ES-I3 (cell line): ENCODE measurements at regions not wholly inside any gene's neighbourhood (a gene's known extent, or its start where the extent isn't known, plus 50 kb on each side); places are given as distances from the start of the nearest gene placed in this dataset.
"Not testable (repeated sequence)": the region's sequence is repeated elsewhere in the genome, so short reads cannot be mapped to it uniquely, and the experiment has no call there.

Experiments used
- H3K36me3 ChIP-seq: 2 replicates; pipeline ENCODE4 v1.6.1; 2013; ENCODE audit warnings: mild to moderate bottlenecking, low read length, control low read depth, moderate library complexity; ENCODE audit not compliant: insufficient read depth
- H3K4me1 ChIP-seq: 2 replicates; pipeline ENCODE4 v1.6.1; 2013; ENCODE audit warnings: mild to moderate bottlenecking, control low read depth, low read length; ENCODE audit not compliant: insufficient read depth
- H3K9ac ChIP-seq: 2 replicates; pipeline ENCODE4 v1.6.1; 2013; ENCODE audit warnings: low read depth, mild to moderate bottlenecking, low read length, moderate library complexity
- H3K9me3 ChIP-seq: 2 replicates; pipeline ENCODE4 v1.6.1; 2013; ENCODE audit warnings: mild to moderate bottlenecking, low read length, moderate library complexity; ENCODE audit not compliant: control insufficient read depth, insufficient read depth

GRCh38 chr3:170705131-170705530 lies 119.3 kb upstream of the SLC7A14 start:
- Histone ChIP-seq H3K36me3 (no peaks in the 10 kb centered on the region), H3K9me3 (0 out of 2 replicates have a peak, but pooled peaks cover 9% of the 10 kb centered on the region), H3K4me1 (0 out of 2 replicates have a peak, but pooled peaks cover 3% of the 10 kb centered on the region), H3K9ac (no peak overlapping the region)

DNA sequence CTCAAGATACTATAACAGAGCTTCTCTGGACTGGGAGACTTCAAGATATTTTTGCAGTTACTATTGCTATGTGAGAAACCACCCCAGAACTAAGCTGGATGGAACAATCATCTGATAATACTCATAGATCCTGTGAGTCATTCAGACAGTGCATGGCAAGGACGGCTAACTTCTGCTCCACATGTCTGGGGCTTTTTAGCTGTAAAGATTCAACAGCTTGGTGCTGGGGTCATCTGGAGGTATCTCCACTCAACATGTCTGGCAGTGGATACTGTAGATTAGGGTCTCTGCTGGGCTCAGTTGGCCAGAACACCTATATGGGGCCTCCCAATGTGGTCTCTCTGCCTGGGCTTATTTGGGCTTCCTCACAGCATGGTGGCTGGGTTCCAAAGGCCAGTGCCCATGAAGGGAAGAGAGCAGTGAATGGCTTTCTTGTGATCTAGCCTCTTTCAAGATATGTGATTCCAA lies 117.3 kb upstream of the SLC7A14 start:
- no peaks in the 10 kb centered on the region for H3K9me3 ChIP-seq
- 0 out of 2 replicates have a peak, but pooled peaks cover 5% of the 10 kb centered on the region for H3K4me1 ChIP-seq
- H3K9ac ChIP-seq, result no peak overlapping the region
- no peaks in the 10 kb centered on the region for H3K36me3 ChIP-seq

DNA sequence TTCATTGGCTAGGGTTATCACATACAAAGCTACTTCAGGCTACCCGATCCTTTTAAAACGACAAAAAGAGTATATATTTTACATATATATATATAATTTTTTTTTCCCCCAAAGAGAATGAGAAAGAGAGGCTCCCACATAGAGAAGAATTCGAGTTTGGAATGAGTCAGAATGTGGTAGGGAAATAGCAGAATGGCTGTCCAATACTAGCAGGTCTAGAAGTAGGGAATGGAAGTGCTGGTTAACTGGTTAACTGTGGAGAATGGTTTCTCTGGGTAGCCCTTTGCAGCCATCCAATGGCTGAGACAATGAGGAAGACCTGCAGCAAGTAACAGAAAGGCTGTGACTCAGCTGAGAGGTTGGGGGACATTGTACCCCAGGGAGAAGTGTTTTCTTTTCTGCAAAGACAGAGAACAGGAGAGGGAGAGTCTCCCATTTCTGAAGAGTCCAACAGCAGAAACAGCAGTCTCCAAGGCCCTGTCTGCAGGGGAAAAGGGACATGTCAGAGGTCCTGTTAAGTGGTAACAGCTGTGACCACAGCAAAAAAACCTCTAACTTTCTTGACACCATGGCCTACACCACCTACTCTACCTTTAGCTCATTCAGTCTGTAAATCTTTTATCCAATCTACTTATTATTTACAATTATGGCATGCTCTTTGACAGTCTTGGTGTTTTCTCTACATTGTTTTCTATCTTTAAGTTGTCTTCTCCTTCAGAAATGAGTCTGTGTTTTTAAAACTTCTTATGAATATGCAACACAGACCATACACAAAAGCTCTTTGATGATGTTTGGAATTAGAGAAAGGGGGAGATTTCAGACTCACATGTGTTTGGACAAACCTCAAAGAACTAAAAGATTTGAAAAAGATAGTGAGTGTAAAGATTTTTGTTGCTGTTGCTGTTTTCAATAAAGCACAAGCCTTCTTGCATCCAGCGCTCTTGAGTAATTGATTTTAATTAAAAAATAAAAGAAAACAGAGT lies 116.1 kb upstream of the SLC7A14 start:
- no peak overlapping the region for H3K9ac ChIP-seq
- H3K4me1 ChIP-seq, result peaks cover 14% of the 10 kb centered on the region
- no peaks in the 10 kb centered on the region for H3K36me3 ChIP-seq
- no peaks in the 10 kb centered on the region for H3K9me3 ChIP-seq

GRCh38 chr3:170700054-170700404 lies 114.2 kb upstream of the SLC7A14 start:
- Histone ChIP-seq H3K9me3 (no peaks in the 10 kb centered on the region), H3K4me1 (peaks cover 14% of the 10 kb centered on the region), H3K9ac (no peak overlapping the region), H3K36me3 (no peaks in the 10 kb centered on the region)

GRCh38 chr3:170699158-170700053 lies 113.5 kb upstream of the SLC7A14 start:
- H3K9me3 ChIP-seq, result no peaks in the 10 kb centered on the region
- H3K9ac ChIP-seq, result no peak overlapping the region
- peaks cover 14% of the 10 kb centered on the region for H3K4me1 ChIP-seq
- H3K36me3 ChIP-seq, result no peaks in the 10 kb centered on the region

- no peaks in the 10 kb centered on the region for H3K9me3 ChIP-seq
- H3K9ac ChIP-seq, result no peak overlapping the region
- no peaks in the 10 kb centered on the region for H3K36me3 ChIP-seq
- peaks cover 14% of the 10 kb centered on the region for H3K4me1 ChIP-seq
Observed at GRCh38 chr3:170697908-170698307, 112.0 kb upstream of the SLC7A14 start.

GRCh38 chr3:170697131-170697530 lies 111.3 kb upstream of the SLC7A14 start:
- H3K9ac ChIP-seq, result no peak overlapping the region
- H3K4me1 ChIP-seq, result peaks cover 14% of the 10 kb centered on the region
- no peaks in the 10 kb centered on the region for H3K36me3 ChIP-seq

GRCh38 chr3:170695486-170696064 lies 109.7 kb upstream of the SLC7A14 start:
- Histone ChIP-seq H3K4me1 (peaks cover 11% of the 10 kb centered on the region), H3K9me3 (no peaks in the 10 kb centered on the region), H3K9ac (no peak overlapping the region), H3K36me3 (no peaks in the 10 kb centered on the region)

More at GRCh38 chr3:170697131-170697530, 111.3 kb upstream of the SLC7A14 start:
- no peaks in the 10 kb centered on the region for H3K9me3 ChIP-seq

DNA sequence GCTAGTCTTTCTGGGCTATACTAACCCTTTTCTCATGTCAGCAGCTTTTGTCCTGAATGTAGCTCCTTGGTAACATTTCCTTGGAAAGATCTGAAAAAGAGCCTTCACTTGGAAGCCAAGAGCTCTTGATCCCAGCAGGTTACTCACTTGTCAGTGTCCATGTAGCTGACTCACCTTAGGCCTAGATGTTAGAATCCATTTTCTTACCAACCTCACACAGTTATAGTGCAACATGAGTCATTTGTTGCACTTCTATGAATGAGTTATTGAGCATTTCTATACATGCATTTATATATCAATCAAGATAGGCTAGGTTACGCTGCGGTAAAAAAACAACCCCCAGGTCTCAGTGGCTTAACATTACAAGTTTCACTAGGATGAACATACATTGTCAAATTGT lies 106.8 kb upstream of the SLC7A14 start:
- Histone ChIP-seq H3K4me1 (peaks cover 10% of the 10 kb centered on the region), H3K9ac (no peak overlapping the region), H3K9me3 (peaks cover 6% of the 10 kb centered on the region; the same call in 1 of the 2 replicates), H3K36me3 (no peaks in the 10 kb centered on the region)

- H3K9me3 ChIP-seq, result peaks cover 8% of the 10 kb centered on the region; the same call in 1 of the 2 replicates
- peaks cover 5% of the 10 kb centered on the region; the same call in 1 of the 2 replicates for H3K4me1 ChIP-seq
- no peak overlapping the region for H3K9ac ChIP-seq
- no peaks in the 10 kb centered on the region for H3K36me3 ChIP-seq
Observed at GRCh38 chr3:170690661-170690981, 104.7 kb upstream of the SLC7A14 start.

GRCh38 chr3:170689893-170690660 lies 104.2 kb upstream of the SLC7A14 start:
- peaks cover 8% of the 10 kb centered on the region; the same call in 1 of the 2 replicates for H3K9me3 ChIP-seq
- no peaks in the 10 kb centered on the region for H3K36me3 ChIP-seq
- no peak overlapping the region for H3K9ac ChIP-seq
- H3K4me1 ChIP-seq, result peaks cover 5% of the 10 kb centered on the region; the same call in 1 of the 2 replicates

GRCh38 chr3:170689296-170689829 lies 103.5 kb upstream of the SLC7A14 start:
- Histone ChIP-seq H3K4me1 (peaks cover 5% of the 10 kb centered on the region; the same call in 1 of the 2 replicates), H3K9me3 (peaks cover 8% of the 10 kb centered on the region; the same call in 1 of the 2 replicates), H3K9ac (no peak overlapping the region), H3K36me3 (no peaks in the 10 kb centered on the region)

GRCh38 chr3:170688222-170688621 lies 102.3 kb upstream of the SLC7A14 start:
- H3K9ac ChIP-seq, H3K36me3 ChIP-seq, H3K4me1 ChIP-seq, H3K9me3 ChIP-seq: not testable (repeated sequence)
